ENCODE measurements at regions not wholly inside any gene's neighbourhood (a gene's known extent, or its start where the extent isn't known, plus 50 kb on each side); places are given as distances from the start of the nearest gene placed in this dataset.
A peak's percentile ranks its signal among the peaks of the same experiment; 100 is the strongest.

- DNase-seq (ENCODE audit: low read depth), result no peak
- no peaks in the 10 kb centered on the region for H3K27me3 ChIP-seq (ENCODE audit: control insufficient read depth, insufficient read depth, low read length)
- no peak for TF ChIP-seq CTCF (IDR thresholded peaks at IDR 0.05; ENCODE audit: insufficient read depth, low read length, poor library complexity, severe bottlenecking)
Observed at GRCh38 chr2:121855510-121855909, 100.1 kb downstream of the TSN start.

GRCh38 chr2:121856360-121856759 lies 100.9 kb downstream of the TSN start:
- DNase-seq (ENCODE audit: low read depth), result no peak
- H3K4me3 ChIP-seq (ENCODE audit: low read depth, low read length), result no peak overlapping the region
- H3K27me3 ChIP-seq (ENCODE audit: control insufficient read depth, insufficient read depth, low read length), result no peaks in the 10 kb centered on the region
- H3K36me3 ChIP-seq (ENCODE audit: control insufficient read depth, insufficient read depth, low read length), result no peaks in the 10 kb centered on the region
- no peak for TF ChIP-seq CTCF (IDR thresholded peaks at IDR 0.05; ENCODE audit: insufficient read depth, low read length, poor library complexity, severe bottlenecking)

More at GRCh38 chr2:121855510-121855909, 100.1 kb downstream of the TSN start:
- Histone ChIP-seq H3K36me3 (ENCODE audit: control insufficient read depth, insufficient read depth, low read length) (no peaks in the 10 kb centered on the region), H3K4me3 (ENCODE audit: low read depth, low read length) (no peak overlapping the region)

- DNase-seq (ENCODE audit: low read depth), result peak; percentile 5
- Histone ChIP-seq H3K36me3 (ENCODE audit: control insufficient read depth, insufficient read depth, low read length) (no peaks in the 10 kb centered on the region), H3K27me3 (ENCODE audit: control insufficient read depth, insufficient read depth, low read length) (no peaks in the 10 kb centered on the region), H3K4me3 (ENCODE audit: low read depth, low read length) (no peak overlapping the region)
- no peak for TF ChIP-seq CTCF (IDR thresholded peaks at IDR 0.05; ENCODE audit: insufficient read depth, low read length, poor library complexity, severe bottlenecking)
Observed at GRCh38 chr2:121858369-121858768, 102.9 kb downstream of the TSN start.

GRCh38 chr2:121858847-121859246 lies 103.4 kb downstream of the TSN start:
- Histone ChIP-seq H3K36me3 (ENCODE audit: control insufficient read depth, insufficient read depth, low read length) (no peaks in the 10 kb centered on the region), H3K4me3 (ENCODE audit: low read depth, low read length) (no peak overlapping the region)

GRCh38 chr2:121860033-121860757 lies 104.7 kb downstream of the TSN start:
- DNase-seq (ENCODE audit: low read depth), result peak; percentile 66
- Histone ChIP-seq H3K36me3 (ENCODE audit: control insufficient read depth, insufficient read depth, low read length) (no peaks in the 10 kb centered on the region), H3K27me3 (ENCODE audit: control insufficient read depth, insufficient read depth, low read length) (no peaks in the 10 kb centered on the region), H3K4me3 (ENCODE audit: low read depth, low read length) (no peak overlapping the region)
- no peak for TF ChIP-seq CTCF (IDR thresholded peaks at IDR 0.05; ENCODE audit: insufficient read depth, low read length, poor library complexity, severe bottlenecking)

More at GRCh38 chr2:121858847-121859246, 103.4 kb downstream of the TSN start:
- no peaks in the 10 kb centered on the region for H3K27me3 ChIP-seq (ENCODE audit: control insufficient read depth, insufficient read depth, low read length)
- TF ChIP-seq CTCF (IDR thresholded peaks at IDR 0.05; ENCODE audit: insufficient read depth, low read length, poor library complexity, severe bottlenecking), result no peak
- no peak for DNase-seq (ENCODE audit: low read depth)

GRCh38 chr2:121860758-121861227 lies 105.3 kb downstream of the TSN start:
- no peak for TF ChIP-seq CTCF (IDR thresholded peaks at IDR 0.05; ENCODE audit: insufficient read depth, low read length, poor library complexity, severe bottlenecking)
- no peak overlapping the region for H3K4me3 ChIP-seq (ENCODE audit: low read depth, low read length)
- H3K36me3 ChIP-seq (ENCODE audit: control insufficient read depth, insufficient read depth, low read length), result no peaks in the 10 kb centered on the region
- H3K27me3 ChIP-seq (ENCODE audit: control insufficient read depth, insufficient read depth, low read length), result no peaks in the 10 kb centered on the region
- no peak for DNase-seq (ENCODE audit: low read depth)
